H9 (cell line): ENCODE measurements at regions not wholly inside any gene's neighbourhood (a gene's known extent, or its start where the extent isn't known, plus 50 kb on each side); places are given as distances from the start of the nearest gene placed in this dataset.

ENCODE experiments used
- DNase-seq: peaks from one replicate; pipeline ENCODE4 v3.0.0-alpha.2; 2017
- H2AFZ ChIP-seq: one replicate; pipeline ENCODE4 v1.6.1; 2013; ENCODE audit warnings: mild to moderate bottlenecking, low read length, control low read depth, moderate library complexity
- H2AK5ac ChIP-seq: 2 replicates; pipeline ENCODE4 v1.6.1; 2013; ENCODE audit warnings: low read length, control low read depth, mixed read lengths; ENCODE audit not compliant: insufficient read length
- H2BK120ac ChIP-seq: one replicate; pipeline ENCODE4 v1.6.1; 2013; ENCODE audit warnings: low read depth, mild to moderate bottlenecking, low read length, control low read depth, inconsistent platforms; ENCODE audit not compliant: poor library complexity, severe bottlenecking
- H2BK12ac ChIP-seq: 2 replicates; pipeline ENCODE4 v1.6.1; 2013; ENCODE audit warnings: low read length, control low read depth, mixed read lengths, low read depth; ENCODE audit not compliant: insufficient read length
- H2BK15ac ChIP-seq: 2 replicates; pipeline ENCODE4 v1.6.1; 2013; ENCODE audit warnings: low read depth, low read length, control low read depth
- H2BK20ac ChIP-seq: one replicate; pipeline ENCODE4 v1.6.1; 2013; ENCODE audit warnings: low read depth, mild to moderate bottlenecking, low read length, control low read depth, inconsistent platforms; ENCODE audit not compliant: poor library complexity, severe bottlenecking
- H2BK5ac ChIP-seq: 2 replicates; pipeline ENCODE4 v1.6.1; 2013; ENCODE audit warnings: low read length, control low read depth, mixed read lengths; ENCODE audit not compliant: insufficient read length
- H3K14ac ChIP-seq: 2 replicates; pipeline ENCODE4 v1.6.1; 2013; ENCODE audit warnings: low read length, control low read depth; ENCODE audit not compliant: insufficient read depth
- H3K18ac ChIP-seq: 2 replicates; pipeline ENCODE4 v1.6.1; 2013; ENCODE audit warnings: low read depth, mild to moderate bottlenecking, mixed read lengths, low read length, control low read depth; ENCODE audit not compliant: insufficient read length
- H3K23ac ChIP-seq: 2 replicates; pipeline ENCODE4 v1.6.1; 2013; ENCODE audit warnings: low read length, control low read depth, mixed read lengths, low read depth; ENCODE audit not compliant: insufficient read length
- H3K23me2 ChIP-seq: 2 replicates; pipeline ENCODE4 v1.6.1; 2013; ENCODE audit warnings: low read depth, mild to moderate bottlenecking, mixed read lengths, low read length, control low read depth; ENCODE audit not compliant: insufficient read length, poor library complexity, severe bottlenecking
- H3K27ac ChIP-seq: 2 replicates; pipeline ENCODE4 v1.5.1; 2013; ENCODE audit warnings: low read length, control low read depth, mixed read lengths, low read depth; ENCODE audit not compliant: insufficient read length
- H3K27me3 ChIP-seq: 2 replicates; pipeline ENCODE4 v1.6.1; 2013; ENCODE audit warnings: low read length, control low read depth, inconsistent platforms; ENCODE audit not compliant: insufficient read depth
- H3K4ac ChIP-seq: 2 replicates; pipeline ENCODE4 v1.6.1; 2013; ENCODE audit warnings: low read depth, mild to moderate bottlenecking, control low read depth, inconsistent platforms, low read length, moderate library complexity
- H3K4me1 ChIP-seq: 2 replicates; pipeline ENCODE4 v1.6.1; 2013; ENCODE audit warnings: low read length, control low read depth, inconsistent platforms; ENCODE audit not compliant: insufficient read depth
- H3K4me2 ChIP-seq: 2 replicates; pipeline ENCODE4 v1.6.1; 2013; ENCODE audit warnings: low read length, control low read depth, mixed read lengths; ENCODE audit not compliant: insufficient read length, insufficient read depth
- H3K56ac ChIP-seq: 2 replicates; pipeline ENCODE4 v1.6.1; 2013; ENCODE audit warnings: low read depth, mild to moderate bottlenecking, mixed read lengths, low read length, control low read depth; ENCODE audit not compliant: insufficient read length
- H3K79me1 ChIP-seq: 2 replicates; pipeline ENCODE4 v1.6.1; 2013; ENCODE audit warnings: low read depth, mild to moderate bottlenecking, moderate library complexity, low read length, control low read depth, inconsistent platforms; ENCODE audit not compliant: insufficient read depth, poor library complexity, severe bottlenecking
- H3K79me2 ChIP-seq: 2 replicates; pipeline ENCODE4 v1.6.1; 2013; ENCODE audit warnings: low read length, control low read depth, inconsistent platforms; ENCODE audit not compliant: insufficient read depth
- H3K9ac ChIP-seq: 2 replicates; pipeline ENCODE4 v1.6.1; 2013; ENCODE audit warnings: low read length, control low read depth, mixed read lengths; ENCODE audit not compliant: insufficient read length; ENCODE audit errors: extremely low read depth
- H3K9me3 ChIP-seq: one replicate; pipeline ENCODE4 v1.6.1; 2013; ENCODE audit warnings: low read depth, low read length, inconsistent platforms; ENCODE audit not compliant: control insufficient read depth
- H3T11ph ChIP-seq: one replicate; pipeline ENCODE4 v1.6.1; 2013; ENCODE audit warnings: mild to moderate bottlenecking, low read length, control low read depth, inconsistent platforms
- H4K20me1 ChIP-seq: one replicate; pipeline ENCODE4 v1.6.1; 2013; ENCODE audit not compliant: control insufficient read depth, insufficient read length, insufficient read depth
- H4K5ac ChIP-seq: 2 replicates; pipeline ENCODE4 v1.6.1; 2013; ENCODE audit warnings: low read depth, mild to moderate bottlenecking, mixed read lengths, low read length, control low read depth; ENCODE audit not compliant: insufficient read length
- H4K8ac ChIP-seq: replicated peaks from 2 replicates; pipeline ENCODE4 v1.6.1; 2013; ENCODE audit warnings: low read length, control low read depth, mixed read lengths, low read depth; ENCODE audit not compliant: insufficient read length
- H4K91ac ChIP-seq: 2 replicates; pipeline ENCODE4 v1.6.1; 2013; ENCODE audit warnings: low read depth, mild to moderate bottlenecking, moderate library complexity, mixed read lengths, low read length, control low read depth; ENCODE audit not compliant: insufficient read length
- H3K27ac Mint-ChIP-seq, 3 experiments: 2 replicates in 2 of 3; 3 replicates in 1 of 3; pipeline ENCODE4 v1.8.0; 2020 to 2021; ENCODE audit warnings: mixed read lengths in 3 of 3, mild to moderate bottlenecking in 1 of 3, moderate library complexity in 1 of 3
- H3K27me3 Mint-ChIP-seq: 2 replicates; pipeline ENCODE4 v1.8.0; 2021; ENCODE audit warnings: low read depth, mild to moderate bottlenecking, moderate library complexity, mixed read lengths
- H3K36me3 Mint-ChIP-seq, 3 experiments: 2 replicates in 2 of 3; 3 replicates in 1 of 3; pipeline ENCODE4 v1.8.0; 2020 to 2021; ENCODE audit warnings: low read depth in 3 of 3, mixed read lengths in 3 of 3; ENCODE audit not compliant: insufficient read depth in 1 of 3
- H3K4me1 Mint-ChIP-seq, 2 experiments: 2 replicates each; pipeline ENCODE4 v1.8.0; 2020; ENCODE audit warnings: mixed read lengths in 2 of 2
- H3K4me3 Mint-ChIP-seq, 2 experiments: 2 replicates in 1 of 2; 3 replicates in 1 of 2; pipeline ENCODE4 v1.8.0; 2020 to 2021; ENCODE audit warnings: mild to moderate bottlenecking in 2 of 2, mixed read lengths in 2 of 2, moderate library complexity in 1 of 2
- H3K9me3 Mint-ChIP-seq, 2 experiments: 2 replicates in 1 of 2; 3 replicates in 1 of 2; pipeline ENCODE4 v1.8.0; 2020; ENCODE audit warnings: mild to moderate bottlenecking in 2 of 2, mixed read lengths in 2 of 2, moderate library complexity in 1 of 2
- CTCF ChIP-seq: fragments of 200-600 bp; sonication (generic); conservative IDR thresholded peaks from 3 replicates; pipeline ENCODE4 v1.8.0; 2021; ENCODE audit warnings: antibody characterized with exemption, mild to moderate bottlenecking
- WGBS: extraction: QIAGEN DNeasy Blood & Tissue Kit; methylation state at CpG from one replicate; pipeline ENCODE4 v1.1.7; 2013; ENCODE audit warnings: missing lambda C conversion rate, low lambda C conversion rate, mixed read lengths; ENCODE audit not compliant: insufficient read length; ENCODE audit errors: extremely low coverage; 5-methylcytosine and 5-hydroxymethylcytosine counted together

GRCh38 chr16:51365715-51366114, 214.6 kb upstream of the SALL1 start:
- Histone ChIP-seq H3K27ac (no peak overlapping the region), H3K79me1 (no peaks in the 10 kb centered on the region), H3K14ac (no peak overlapping the region)

More at GRCh38 chr16:51365715-51366114, 214.6 kb upstream of the SALL1 start:
- DNase-seq, result no peak
- no peak for TF ChIP-seq CTCF
- no peaks in the 10 kb centered on the region for H3K79me2 ChIP-seq
- H3K27me3 ChIP-seq, result no peaks in the 10 kb centered on the region
- no peak overlapping the region for H3K4ac ChIP-seq
- Mint-ChIP-seq H3K4me3 (no peak overlapping the region), H3K9me3 (no peaks in the 10 kb centered on the region), H3K36me3 (peaks cover 0 to 6% (median 0%) of the 10 kb centered on the region in 3 experiments; a peak in 1 of 7 replicates), H3K27me3 (no peaks in the 10 kb centered on the region; the same call in 1 of the 2 replicates), H3K27ac (no peak overlapping the region), H3K4me1 (peaks cover 0 to 10% of the 10 kb centered on the region in 2 experiments; a peak in 3 of 4 replicates)
- no peaks in the 10 kb centered on the region for H3K23me2 ChIP-seq
- H3K4me1 ChIP-seq, result no peaks in the 10 kb centered on the region
- no peak overlapping the region for H4K91ac ChIP-seq
- no peak overlapping the region for H3K23ac ChIP-seq
- no peak overlapping the region for H3T11ph ChIP-seq
- no peak overlapping the region for H2AFZ ChIP-seq
- no peak overlapping the region for H3K4me2 ChIP-seq
- no peak overlapping the region for H2BK120ac ChIP-seq
- no peak overlapping the region for H2BK15ac ChIP-seq
- H3K18ac ChIP-seq, result no peak overlapping the region
- H2BK12ac ChIP-seq, result no peak overlapping the region
- H4K5ac ChIP-seq, result no peak overlapping the region
- no peak overlapping the region for H2BK5ac ChIP-seq
- no CpG with 5 or more reads among the region's 2 CpGs for whole genome bisulfite sequencing
- H3K9me3 ChIP-seq, result no peaks in the 10 kb centered on the region
- no peak overlapping the region for H2AK5ac ChIP-seq
- no peaks in the 10 kb centered on the region for H4K20me1 ChIP-seq
- no peak overlapping the region for H3K9ac ChIP-seq
- no peak overlapping the region for H4K8ac ChIP-seq
- H2BK20ac ChIP-seq, result no peak overlapping the region
- no peak overlapping the region for H3K56ac ChIP-seq
